HG02623 (cell line): ENCODE measurements at regions not wholly inside any gene's neighbourhood (a gene's known extent, or its start where the extent isn't known, plus 50 kb on each side); places are given as distances from the start of the nearest gene placed in this dataset.
"Not testable (repeated sequence)": the region's sequence is repeated elsewhere in the genome, so short reads cannot be mapped to it uniquely, and the experiment has no call there.

Experiments
- ATAC-seq: cut with Tn5 transposase; IDR thresholded peaks from one replicate; pipeline ENCODE4 v1.9.1; 2021; ENCODE audit warnings: moderate library complexity; ENCODE audit not compliant: unreplicated experiment

GRCh38 chr2:81389203-81389602 is 1084.7 kb upstream of the LRRTM1 start:
- ATAC-seq, result no peak

- ATAC-seq, result no peak
These were observed 1059.2 kb upstream of the LRRTM1 start for GRCh38 chr2:81363800-81364199.

GRCh38 chr2:81362468-81362867 is 1057.9 kb upstream of the LRRTM1 start:
- ATAC-seq, result not testable (repeated sequence)

- no peak for ATAC-seq
These were observed 1050.9 kb upstream of the LRRTM1 start for GRCh38 chr2:81355436-81355835.

GRCh38 chr2:81334046-81334445 is 1029.5 kb upstream of the LRRTM1 start:
- ATAC-seq, result no peak

GRCh38 chr2:81328968-81329367 is 1024.4 kb upstream of the LRRTM1 start:
- ATAC-seq, result no peak

GRCh38 chr2:81327911-81328310 is 1023.4 kb upstream of the LRRTM1 start:
- ATAC-seq, result no peak

GRCh38 chr2:81324046-81324445 is 1019.5 kb upstream of the LRRTM1 start:
- ATAC-seq, result no peak

- no peak for ATAC-seq
These were observed 999.7 kb upstream of the LRRTM1 start for GRCh38 chr2:81304154-81304830.

- no peak for ATAC-seq
These were observed 998.8 kb upstream of the LRRTM1 start for GRCh38 chr2:81303321-81303720.

GRCh38 chr2:81299841-81300240 is 995.3 kb upstream of the LRRTM1 start:
- ATAC-seq, result no peak

GRCh38 chr2:81290846-81291245 is 986.3 kb upstream of the LRRTM1 start:
- no peak for ATAC-seq

GRCh38 chr2:81283081-81283480 is 978.5 kb upstream of the LRRTM1 start:
- no peak for ATAC-seq

- no peak for ATAC-seq
These were observed 977.7 kb upstream of the LRRTM1 start for GRCh38 chr2:81282151-81282769.

GRCh38 chr2:81276595-81276994 is 972.0 kb upstream of the LRRTM1 start:
- ATAC-seq, result no peak

- no peak for ATAC-seq
These were observed 961.6 kb upstream of the LRRTM1 start for GRCh38 chr2:81266106-81266505.

- ATAC-seq, result no peak
These were observed 959.4 kb upstream of the LRRTM1 start for GRCh38 chr2:81263989-81264388.

GRCh38 chr2:81260320-81260719 is 955.8 kb upstream of the LRRTM1 start:
- no peak for ATAC-seq

GRCh38 chr2:81250270-81250669 is 945.7 kb upstream of the LRRTM1 start:
- no peak for ATAC-seq

- no peak for ATAC-seq
These were observed 944.6 kb upstream of the LRRTM1 start for GRCh38 chr2:81249152-81249551.

- ATAC-seq, result no peak
These were observed 943.1 kb upstream of the LRRTM1 start for GRCh38 chr2:81247648-81248047.

GRCh38 chr2:81242501-81242900 is 937.9 kb upstream of the LRRTM1 start:
- no peak for ATAC-seq

GRCh38 chr2:81238462-81238861 is 933.9 kb upstream of the LRRTM1 start:
- ATAC-seq, result no peak
